Common myeloid progenitor, CD34-positive (primary cell): ENCODE measurements at regions not wholly inside any gene's neighbourhood (a gene's known extent, or its start where the extent isn't known, plus 50 kb on each side); places are given as distances from the start of the nearest gene placed in this dataset.

Source experiments
- CTCF ChIA-PET: fragments of 350-600 bp; sonication (Branson Sonifier 250); formaldehyde crosslinking; loops from one replicate; lab custom pipeline; 2021; ENCODE audit warnings: antibody characterized with exemption; lab: Charles Lee
- POLR2A ChIA-PET: fragments of 350-600 bp; sonication (Branson Sonifier 250); formaldehyde crosslinking; loops from one replicate; lab custom pipeline; 2021; ENCODE audit warnings: antibody characterized with exemption; lab: Charles Lee
- DNase-seq, 3 donors: peaks; one replicate each; pipeline versions ENCODE4 v3.0.0 to v3.0.0-alpha.2; 2013
- H3K27ac ChIP-seq, 2 experiments: 1 replicate in 1 of 2; 2 replicates in 1 of 2; pipeline ENCODE4 v1.7.0; 2013; ENCODE audit warnings: inconsistent platforms in 2 of 2, low read length in 2 of 2, mild to moderate bottlenecking in 2 of 2, low read depth in 1 of 2, moderate library complexity in 1 of 2; ENCODE audit not compliant: severe bottlenecking in 2 of 2, insufficient read depth in 1 of 2, poor library complexity in 1 of 2
- H3K27me3 ChIP-seq, 5 experiments: replicated peaks in 2 of 5; 1 replicate in 3 of 5; 2 replicates in 2 of 5; pipeline versions ENCODE4 v1.6.1 to v1.7.0; 2013; ENCODE audit warnings: low read length in 4 of 5, mild to moderate bottlenecking in 2 of 5, moderate library complexity in 2 of 5, inconsistent platforms in 1 of 5; ENCODE audit not compliant: insufficient read depth in 5 of 5, control insufficient read depth in 4 of 5
- H3K36me3 ChIP-seq, 4 experiments: 1 replicate in 2 of 4; 2 replicates in 2 of 4; pipeline versions ENCODE4 v1.6.1 to v1.7.0; 2013; ENCODE audit warnings: low read length in 3 of 4, control low read depth in 1 of 4, mild to moderate bottlenecking in 1 of 4; ENCODE audit not compliant: control insufficient read depth in 4 of 4, insufficient read depth in 4 of 4
- H3K4me1 ChIP-seq, 4 experiments: 1 replicate in 3 of 4; 2 replicates in 1 of 4; pipeline versions ENCODE4 v1.6.1 to v1.7.1; 2013; ENCODE audit warnings: low read length in 3 of 4, mild to moderate bottlenecking in 3 of 4, control low read depth in 1 of 4, inconsistent platforms in 1 of 4, moderate library complexity in 1 of 4; ENCODE audit not compliant: control insufficient read depth in 4 of 4, insufficient read depth in 4 of 4; ENCODE audit errors: control extremely low read depth in 1 of 4
- H3K4me3 ChIP-seq, 7 experiments: 1 replicate in 4 of 7; 2 replicates in 3 of 7; pipeline versions ENCODE4 v1.5.1 to v1.7.0; 2013; ENCODE audit warnings: mild to moderate bottlenecking in 7 of 7, low read length in 6 of 7, moderate library complexity in 6 of 7, inconsistent platforms in 2 of 7, low read depth in 2 of 7, control low read depth in 1 of 7; ENCODE audit not compliant: insufficient read depth in 4 of 7, control insufficient read depth in 1 of 7; ENCODE audit errors: extremely low read depth in 1 of 7
- H3K9me3 ChIP-seq, 5 experiments: 1 replicate in 4 of 5; 2 replicates in 1 of 5; pipeline versions ENCODE4 v1.6.1 to v1.7.1; 2013; ENCODE audit warnings: low read length in 4 of 5, mild to moderate bottlenecking in 2 of 5, inconsistent platforms in 1 of 5, low read depth in 1 of 5, moderate library complexity in 1 of 5; ENCODE audit not compliant: control insufficient read depth in 4 of 5, insufficient read depth in 2 of 5; ENCODE audit errors: control extremely low read depth in 1 of 5
- WGBS: methylation state at CpG from one replicate; pipeline ENCODE4 v1.1.5; 2013; ENCODE audit not compliant: insufficient coverage; 5-methylcytosine and 5-hydroxymethylcytosine counted together

DNA sequence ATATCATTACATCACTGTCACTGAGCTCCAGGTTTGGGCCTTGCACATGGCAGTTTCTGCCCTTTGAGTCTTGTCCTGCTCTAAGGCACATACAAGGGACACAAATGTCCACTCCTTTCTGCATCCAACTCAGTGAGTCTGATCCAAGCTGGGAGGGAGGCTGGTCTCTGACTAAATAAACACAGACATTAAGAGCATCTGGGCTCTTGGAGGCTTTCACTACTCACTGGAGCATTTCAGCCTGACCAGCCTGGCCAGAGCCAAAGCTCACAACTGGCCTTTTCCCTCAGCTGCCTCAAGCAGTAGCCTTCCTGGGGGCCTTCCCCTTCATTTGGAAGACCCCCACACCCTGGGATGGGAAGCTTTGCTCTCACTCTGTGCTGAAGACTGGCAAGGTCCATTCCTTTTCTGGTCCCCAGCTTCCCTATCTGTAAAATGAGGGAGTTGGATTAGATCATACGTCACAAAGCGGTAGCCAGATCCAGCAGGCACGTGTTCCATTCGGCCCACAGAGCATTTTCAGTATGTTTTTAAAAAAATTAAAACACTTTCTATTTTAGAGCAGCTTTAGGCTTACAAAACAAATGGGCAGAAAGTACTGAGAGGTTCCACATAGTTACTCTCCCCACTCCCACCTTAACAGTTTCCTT lies 58.6 kb upstream of the XPA start:
- Histone ChIP-seq H3K27me3 (peaks cover 0 to 15% (median 10%) of the 10 kb centered on the region in 5 experiments), H3K9me3 (peaks cover 0 to 13% (median 0%) of the 10 kb centered on the region in 5 experiments), H3K36me3 (no peaks in the 10 kb centered on the region), H3K4me1 (no peaks in the 10 kb centered on the region), H3K27ac (no peak overlapping the region), H3K4me3 (no peak overlapping the region)
- CTCF ChIA-PET, result interaction anchor here (1.2 to 1.3 kb wide), 2 partner anchors 21 to 92 kb away, joined by 3 read pairs; no protein-coding TSS in a partner anchor
- POLR2A ChIA-PET, result no interaction called here
- no peak for DNase-seq
- WGBS, result no CpG with 5 or more reads among the region's 4 CpGs

DNA sequence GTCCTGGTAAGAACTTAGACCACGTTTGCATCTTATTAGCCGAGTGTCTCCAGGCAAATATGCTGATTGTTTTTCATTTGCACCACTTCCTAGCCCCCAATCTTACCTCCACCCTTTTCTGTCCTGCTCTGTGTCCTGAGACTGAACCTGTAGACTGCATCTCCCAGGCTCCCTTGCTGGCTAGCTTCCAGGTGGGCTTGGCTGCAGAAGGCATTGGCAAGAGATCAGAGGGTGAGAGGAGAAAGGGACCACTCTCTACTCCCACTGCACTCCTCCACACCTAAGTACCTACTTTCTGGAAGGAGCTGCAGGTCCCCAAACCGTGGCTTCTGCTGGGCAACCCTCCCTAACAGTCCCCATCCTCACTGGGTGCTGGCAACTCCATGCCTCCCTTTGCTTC lies 59.9 kb upstream of the XPA start:
- Histone ChIP-seq H3K4me3 (no peak overlapping the region), H3K9me3 (peaks cover 0 to 13% (median 0%) of the 10 kb centered on the region in 5 experiments), H3K27me3 (peaks cover 0 to 26% (median 16%) of the 10 kb centered on the region in 5 experiments), H3K36me3 (no peaks in the 10 kb centered on the region), H3K4me1 (no peaks in the 10 kb centered on the region), H3K27ac (no peak overlapping the region)
- 62% methylated on average over 3 of the region's 3 CpGs for WGBS
- POLR2A ChIA-PET, result no interaction called here
- CTCF ChIA-PET, result interaction anchor here (1.2 kb wide), 1 partner anchor 90 kb away, joined by 3 read pairs; no protein-coding TSS in a partner anchor
- no peak for DNase-seq

DNA sequence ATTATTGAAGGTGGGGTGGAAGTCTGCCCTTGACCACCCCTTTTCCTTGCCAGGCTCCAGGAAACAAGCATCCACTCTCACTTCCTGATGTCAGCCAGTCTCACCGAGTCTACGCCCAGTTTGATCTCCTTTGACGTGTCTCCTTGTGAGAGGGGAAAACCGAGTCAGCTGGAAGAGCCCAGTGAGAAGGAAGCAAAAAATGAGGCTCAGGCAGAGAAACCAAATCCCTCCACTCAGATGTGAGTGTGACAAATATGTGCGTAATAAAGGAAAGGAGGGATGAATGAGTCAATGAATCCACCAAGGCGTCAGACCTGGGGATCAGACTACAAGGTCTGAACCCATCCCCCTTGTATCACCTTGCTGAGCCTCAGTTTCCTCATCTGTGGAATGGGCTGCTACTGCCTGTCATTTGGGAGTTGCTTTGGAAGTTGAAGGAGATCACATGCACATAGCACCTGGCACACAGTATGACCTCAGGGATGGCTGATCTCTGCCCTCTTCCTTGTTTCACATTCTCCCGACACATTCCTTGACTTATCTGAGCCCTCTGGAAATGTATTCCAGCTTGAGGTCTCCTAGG lies 61.3 kb upstream of the XPA start:
- POLR2A ChIA-PET, result no interaction called here
- peaks cover 0 to 36% (median 17%) of the 10 kb centered on the region in 5 experiments for H3K27me3 ChIP-seq

DNA sequence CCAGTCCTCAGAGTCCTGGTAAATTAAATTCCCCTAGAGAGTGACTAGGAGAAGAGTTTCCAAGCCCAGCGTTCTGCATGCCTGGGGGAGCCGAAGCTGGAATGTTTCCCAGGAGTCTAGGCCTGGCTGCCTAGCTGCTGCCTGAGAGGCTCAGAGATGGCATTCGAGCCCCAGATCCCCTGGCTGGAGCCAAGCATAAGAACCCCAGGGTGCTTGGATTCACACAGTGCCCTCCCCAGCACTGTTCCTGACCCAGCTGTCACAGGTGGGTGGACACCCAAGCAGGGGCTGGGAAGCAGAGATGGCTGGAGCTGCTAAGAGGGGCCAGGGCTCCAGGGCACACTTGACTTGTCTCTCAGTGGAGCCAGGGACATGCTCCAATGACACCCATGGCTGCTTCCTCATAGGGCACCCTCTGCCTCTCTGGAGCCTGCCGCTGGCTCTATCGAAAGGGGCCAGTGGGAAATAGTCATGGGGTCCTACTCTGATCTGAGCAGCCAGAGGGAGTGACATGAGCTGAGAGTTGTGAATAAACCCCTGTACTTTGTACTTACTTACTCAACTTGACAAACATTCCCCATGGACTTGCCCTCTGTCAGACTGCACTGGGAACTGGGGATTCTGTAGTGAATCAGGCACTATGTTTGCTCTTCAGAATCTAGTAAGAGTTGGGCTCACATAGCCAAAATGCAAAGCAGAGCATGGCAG lies 62.6 kb upstream of the XPA start:
- no peak overlapping the region for H3K4me3 ChIP-seq
- peaks cover 0 to 36% (median 17%) of the 10 kb centered on the region in 5 experiments for H3K27me3 ChIP-seq
- no peaks in the 10 kb centered on the region for H3K4me1 ChIP-seq
- WGBS, result 90% methylated on average over 5 of the region's 5 CpGs
- DNase-seq, result no peak
- ChIA-PET POLR2A (no interaction called here), CTCF (interaction anchor here (0.8 kb wide), 1 partner anchor 47 kb away, joined by 3 read pairs; no protein-coding TSS in a partner anchor)
- H3K36me3 ChIP-seq, result no peaks in the 10 kb centered on the region
- peaks cover 0 to 6% (median 3%) of the 10 kb centered on the region in 5 experiments for H3K9me3 ChIP-seq
- no peak overlapping the region for H3K27ac ChIP-seq

More for the DNA sequence above, 61.3 kb upstream of the XPA start:
- H3K4me3 ChIP-seq, result no peak overlapping the region
- H3K9me3 ChIP-seq, result peaks cover 0 to 13% (median 0%) of the 10 kb centered on the region in 5 experiments
- H3K27ac ChIP-seq, result no peak overlapping the region
- WGBS, result 43% methylated on average over 5 of the region's 7 CpGs
- DNase-seq, result no peak
- no peaks in the 10 kb centered on the region for H3K4me1 ChIP-seq
- H3K36me3 ChIP-seq, result no peaks in the 10 kb centered on the region
- CTCF ChIA-PET, result no interaction called here

DNA sequence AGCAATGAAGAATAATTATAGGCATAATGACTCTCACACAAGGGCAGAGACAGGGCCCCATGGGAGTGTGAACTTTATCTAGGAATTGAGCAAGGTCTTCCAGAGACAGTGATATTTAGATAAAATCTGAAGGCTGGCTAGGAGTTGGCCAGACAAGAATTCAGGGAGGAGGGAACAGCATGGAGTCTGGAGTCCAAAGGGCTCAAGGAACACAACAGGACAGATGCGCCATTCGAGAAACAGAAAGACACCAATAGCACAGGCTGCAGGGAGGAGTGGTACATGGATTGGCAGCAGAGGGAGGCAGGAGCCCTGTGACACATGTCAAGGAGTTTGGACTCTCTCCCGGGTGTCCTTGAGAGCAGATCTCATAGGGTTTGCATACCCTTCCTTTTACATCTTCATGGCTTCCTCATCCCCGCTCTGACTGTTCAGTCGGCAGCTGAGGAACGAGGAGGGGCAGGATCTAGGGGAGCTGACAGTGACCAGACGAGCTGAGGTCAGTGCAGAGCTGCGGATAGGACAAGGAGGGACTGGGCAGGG lies 64.0 kb upstream of the XPA start:
- Histone ChIP-seq H3K36me3 (no peaks in the 10 kb centered on the region), H3K27me3 (peaks cover 0 to 36% (median 18%) of the 10 kb centered on the region in 5 experiments), H3K9me3 (peaks cover 0 to 4% (median 0%) of the 10 kb centered on the region in 5 experiments), H3K27ac (no peak overlapping the region), H3K4me3 (no peak overlapping the region), H3K4me1 (no peaks in the 10 kb centered on the region)
- POLR2A ChIA-PET, result no interaction called here
- 86% methylated on average over 8 of the region's 8 CpGs for WGBS
- CTCF ChIA-PET, result no interaction called here
- DNase-seq, result no peak

DNA sequence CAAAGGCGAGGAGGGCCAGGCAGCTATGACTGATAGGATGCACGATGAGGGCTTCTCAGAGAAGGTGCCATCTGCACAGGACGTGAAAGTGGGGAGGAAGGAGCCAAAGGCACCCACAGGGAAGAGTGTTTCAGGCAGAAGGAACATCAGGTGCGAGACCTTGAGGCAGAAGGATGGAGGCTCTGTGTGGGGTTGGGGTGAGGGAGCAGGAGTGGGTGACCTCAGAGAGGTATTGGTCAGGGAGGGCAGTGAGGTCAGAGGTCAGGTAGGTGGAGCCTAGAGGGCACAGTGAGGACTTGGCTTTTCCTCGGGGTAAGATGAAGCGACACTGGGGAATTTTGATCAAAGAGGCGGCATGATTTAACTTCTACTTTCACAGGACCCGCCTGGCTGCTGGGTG lies 64.7 kb upstream of the XPA start:
- DNase-seq, result no peak
- Histone ChIP-seq H3K9me3 (peaks cover 0 to 3% (median 0%) of the 10 kb centered on the region in 5 experiments), H3K36me3 (no peaks in the 10 kb centered on the region), H3K4me1 (no peaks in the 10 kb centered on the region), H3K27me3 (peaks cover 0 to 36% (median 16%) of the 10 kb centered on the region in 5 experiments), H3K27ac (no peak overlapping the region), H3K4me3 (no peak overlapping the region)
- POLR2A ChIA-PET, result no interaction called here
- WGBS, result 87% methylated on average over 8 of the region's 8 CpGs
- CTCF ChIA-PET, result no interaction called here
